ENCODE measurements at regions not wholly inside any gene's neighbourhood (a gene's known extent, or its start where the extent isn't known, plus 50 kb on each side); places are given as distances from the start of the nearest gene placed in this dataset.

GRCh38 chr13:50757008-50757407 is 86.5 kb downstream of the DLEU7 start:
- no peak for TF ChIP-seq CTCF (IDR thresholded peaks at IDR 0.05)
- TF ChIP-seq POLR2A (IDR thresholded peaks at IDR 0.05): no peak

Measured in body of pancreas (tissue), 4 donors.